ENCODE measurements at regions not wholly inside any gene's neighbourhood (a gene's known extent, or its start where the extent isn't known, plus 50 kb on each side); places are given as distances from the start of the nearest gene placed in this dataset.

GRCh38 chr16:82259731-82260130 is 89.7 kb upstream of the MPHOSPH6 start:
- Histone ChIP-seq H3K9me3 (replicated peaks; ENCODE audit: low read length) (no peaks in the 10 kb centered on the region), H3K4me2 (ENCODE audit: low read length) (no peak overlapping the region), H3K36me3 (ENCODE audit: insufficient read depth, low read length) (no peaks in the 10 kb centered on the region), H3K27me3 (ENCODE audit: control insufficient read depth, insufficient read depth, low read length) (peaks cover 51% of the 10 kb centered on the region), H3K9ac (ENCODE audit: low read depth, low read length) (no peak overlapping the region), H3K4me3 (ENCODE audit: low read length) (no peak overlapping the region), H3K4me1 (ENCODE audit: control insufficient read depth, insufficient read depth, low read length) (no peaks in the 10 kb centered on the region)

GRCh38 chr16:82257990-82258389 is 88.0 kb upstream of the MPHOSPH6 start:
- no peak overlapping the region for H3K4me2 ChIP-seq (ENCODE audit: low read length)
- H3K4me1 ChIP-seq (ENCODE audit: control insufficient read depth, insufficient read depth, low read length): no peaks in the 10 kb centered on the region
- H3K36me3 ChIP-seq (ENCODE audit: insufficient read depth, low read length): no peaks in the 10 kb centered on the region
- H3K27me3 ChIP-seq (ENCODE audit: control insufficient read depth, insufficient read depth, low read length): peaks cover 51% of the 10 kb centered on the region
- H3K9ac ChIP-seq (ENCODE audit: low read depth, low read length): no peak overlapping the region
- no peaks in the 10 kb centered on the region for H3K9me3 ChIP-seq (replicated peaks; ENCODE audit: low read length)
- no peak overlapping the region for H3K4me3 ChIP-seq (ENCODE audit: low read length)

DNA sequence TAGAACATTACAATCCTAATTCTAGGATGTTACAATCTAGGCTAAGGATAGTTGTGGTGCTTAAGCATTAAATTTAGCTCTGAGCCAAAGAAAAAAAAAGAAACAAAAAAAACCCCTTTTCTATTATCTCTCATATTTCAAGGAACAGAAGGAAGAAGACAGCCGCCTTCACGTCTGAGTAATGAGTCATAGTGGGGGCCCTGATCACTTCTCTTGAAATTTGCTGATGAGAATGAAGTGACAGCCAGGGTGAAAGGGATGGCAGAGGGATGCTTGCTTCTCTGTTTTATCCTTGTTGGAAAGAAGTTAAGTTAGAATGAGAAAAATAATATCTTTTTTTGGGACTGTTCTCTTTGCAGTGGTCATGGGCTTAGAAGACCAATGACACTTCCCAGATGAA is 82.6 kb upstream of the MPHOSPH6 start:
- H3K4me3 ChIP-seq (ENCODE audit: low read length): no peak overlapping the region
- no peaks in the 10 kb centered on the region for H3K9me3 ChIP-seq (replicated peaks; ENCODE audit: low read length)
- no peak overlapping the region for H3K4me2 ChIP-seq (ENCODE audit: low read length)
- H3K36me3 ChIP-seq (ENCODE audit: insufficient read depth, low read length): no peaks in the 10 kb centered on the region
- no peak overlapping the region for H3K9ac ChIP-seq (ENCODE audit: low read depth, low read length)
- no peaks in the 10 kb centered on the region for H3K4me1 ChIP-seq (ENCODE audit: control insufficient read depth, insufficient read depth, low read length)
- H3K27me3 ChIP-seq (ENCODE audit: control insufficient read depth, insufficient read depth, low read length): peaks cover 27% of the 10 kb centered on the region

DNA sequence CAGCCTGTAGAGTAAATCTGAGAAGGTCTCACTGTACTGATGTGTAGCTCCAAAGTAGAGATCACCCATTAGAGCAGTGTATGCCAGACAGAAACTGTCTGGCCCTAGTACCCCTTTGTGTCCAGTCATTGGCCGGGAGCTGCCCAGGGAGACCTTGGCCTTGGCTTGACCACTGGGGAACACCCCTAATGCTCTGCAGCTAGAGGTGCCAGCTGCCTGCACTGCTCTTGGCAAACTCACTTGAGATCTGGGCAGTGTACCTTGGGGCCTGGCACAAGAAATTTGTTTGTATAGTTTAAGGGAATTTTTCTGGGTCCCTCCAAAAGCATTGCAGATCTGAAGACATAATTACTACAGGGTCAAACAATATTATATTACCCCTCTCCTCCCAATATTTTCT is 78.7 kb upstream of the MPHOSPH6 start:
- Histone ChIP-seq H3K9ac (ENCODE audit: low read depth, low read length) (no peak overlapping the region), H3K9me3 (replicated peaks; ENCODE audit: low read length) (no peaks in the 10 kb centered on the region), H3K4me2 (ENCODE audit: low read length) (no peak overlapping the region), H3K36me3 (ENCODE audit: insufficient read depth, low read length) (no peaks in the 10 kb centered on the region), H3K4me3 (ENCODE audit: low read length) (no peak overlapping the region), H3K4me1 (ENCODE audit: control insufficient read depth, insufficient read depth, low read length) (no peaks in the 10 kb centered on the region), H3K27me3 (ENCODE audit: control insufficient read depth, insufficient read depth, low read length) (peaks cover 17% of the 10 kb centered on the region)

DNA sequence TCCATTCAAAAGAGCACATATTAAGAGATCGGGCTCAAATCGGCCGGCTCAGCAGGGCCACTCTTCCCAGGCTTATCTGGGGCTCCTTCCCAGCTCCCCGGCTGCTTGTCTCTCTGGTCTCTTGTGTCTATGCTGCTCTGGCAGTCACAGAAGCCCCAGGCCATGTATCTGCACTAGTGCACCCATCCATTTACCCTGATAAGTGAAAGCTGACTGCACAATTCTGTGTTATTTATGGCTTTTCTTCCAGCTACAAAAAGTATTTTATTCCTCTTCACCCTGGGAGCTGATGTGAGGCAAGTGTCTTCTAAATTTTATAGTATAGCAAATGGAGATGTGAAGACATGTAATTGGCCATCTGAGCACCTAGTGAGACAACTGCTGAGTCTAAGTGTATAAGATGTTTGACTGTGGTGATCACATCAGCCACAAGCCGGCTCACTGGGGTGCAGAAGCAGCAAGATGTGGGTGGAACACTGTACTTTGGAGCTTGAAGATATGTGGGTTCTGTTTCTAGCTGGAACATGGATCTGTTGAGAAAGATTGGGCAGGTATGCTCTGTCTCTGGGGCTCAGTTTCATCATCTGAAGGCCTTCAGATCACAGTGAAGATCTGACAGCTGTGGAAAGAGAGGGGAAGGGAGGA is 78.1 kb upstream of the MPHOSPH6 start:
- Histone ChIP-seq H3K4me2 (ENCODE audit: low read length) (no peak overlapping the region), H3K36me3 (ENCODE audit: insufficient read depth, low read length) (no peaks in the 10 kb centered on the region), H3K27me3 (ENCODE audit: control insufficient read depth, insufficient read depth, low read length) (peaks cover 15% of the 10 kb centered on the region), H3K9me3 (replicated peaks; ENCODE audit: low read length) (no peaks in the 10 kb centered on the region), H3K4me1 (ENCODE audit: control insufficient read depth, insufficient read depth, low read length) (no peaks in the 10 kb centered on the region), H3K4me3 (ENCODE audit: low read length) (no peak overlapping the region), H3K9ac (ENCODE audit: low read depth, low read length) (no peak overlapping the region)

DNA sequence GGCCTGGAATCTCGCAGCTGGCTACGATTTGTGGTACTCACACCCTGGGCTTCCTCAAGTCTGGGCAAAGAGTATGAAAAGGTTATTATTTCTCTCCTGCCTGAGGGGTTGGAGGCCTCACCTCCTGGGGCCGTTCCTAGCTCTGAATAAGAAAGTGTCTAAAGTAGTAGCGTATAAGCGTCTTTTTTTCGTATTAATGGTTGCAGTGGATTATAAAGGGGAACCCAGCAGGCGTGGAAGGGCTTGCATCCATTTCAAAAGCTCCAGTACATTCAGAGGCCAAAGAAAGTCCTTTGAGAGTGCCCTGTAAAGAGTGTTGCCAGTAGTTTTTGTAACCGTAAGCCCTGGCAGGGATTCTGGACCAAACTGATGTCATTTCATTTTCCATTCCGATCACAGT is 72.2 kb upstream of the MPHOSPH6 start:
- Histone ChIP-seq H3K27me3 (ENCODE audit: control insufficient read depth, insufficient read depth, low read length) (peaks cover 14% of the 10 kb centered on the region), H3K36me3 (ENCODE audit: insufficient read depth, low read length) (no peaks in the 10 kb centered on the region), H3K4me1 (ENCODE audit: control insufficient read depth, insufficient read depth, low read length) (no peaks in the 10 kb centered on the region), H3K9ac (ENCODE audit: low read depth, low read length) (no peak overlapping the region), H3K4me3 (ENCODE audit: low read length) (no peak overlapping the region), H3K9me3 (replicated peaks; ENCODE audit: low read length) (no peaks in the 10 kb centered on the region), H3K4me2 (ENCODE audit: low read length) (no peak overlapping the region)

DNA sequence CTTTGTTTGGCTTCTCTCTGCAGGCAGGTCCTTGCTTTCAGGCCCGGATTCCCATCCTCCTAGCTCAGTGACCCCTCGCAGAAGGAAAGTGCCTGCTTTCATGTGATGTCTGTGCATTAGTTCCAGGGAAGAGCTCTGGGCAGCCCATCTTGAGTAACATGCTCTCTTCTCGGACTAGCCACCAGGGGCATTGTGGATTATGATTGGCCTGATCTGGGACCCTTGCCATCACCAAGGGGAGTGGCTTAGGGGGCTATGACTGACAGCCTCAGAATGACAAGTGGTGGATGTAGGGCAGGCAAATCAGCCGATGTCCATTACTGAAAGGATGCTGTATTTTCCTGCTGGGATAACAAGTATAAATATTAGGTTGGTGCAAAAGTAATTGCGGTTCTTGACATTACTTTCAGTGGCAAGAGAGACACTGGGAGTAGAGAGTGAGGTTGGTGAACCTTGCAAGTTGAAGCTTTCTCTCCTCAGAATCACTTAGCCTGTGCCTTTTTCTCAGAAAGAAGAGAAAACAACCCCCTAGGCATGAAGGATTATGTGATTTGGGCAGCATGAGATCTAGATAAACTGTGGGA is 71.5 kb upstream of the MPHOSPH6 start:
- H3K4me2 ChIP-seq (ENCODE audit: low read length): no peak overlapping the region
- no peak overlapping the region for H3K4me3 ChIP-seq (ENCODE audit: low read length)
- H3K4me1 ChIP-seq (ENCODE audit: control insufficient read depth, insufficient read depth, low read length): no peaks in the 10 kb centered on the region
- H3K36me3 ChIP-seq (ENCODE audit: insufficient read depth, low read length): no peaks in the 10 kb centered on the region
- no peak overlapping the region for H3K9ac ChIP-seq (ENCODE audit: low read depth, low read length)
- H3K27me3 ChIP-seq (ENCODE audit: control insufficient read depth, insufficient read depth, low read length): peaks cover 14% of the 10 kb centered on the region
- no peaks in the 10 kb centered on the region for H3K9me3 ChIP-seq (replicated peaks; ENCODE audit: low read length)

GRCh38 chr16:82240111-82240510 is 70.1 kb upstream of the MPHOSPH6 start:
- Histone ChIP-seq H3K27me3 (ENCODE audit: control insufficient read depth, insufficient read depth, low read length) (peaks cover 18% of the 10 kb centered on the region), H3K4me3 (ENCODE audit: low read length) (no peak overlapping the region), H3K36me3 (ENCODE audit: insufficient read depth, low read length) (no peaks in the 10 kb centered on the region), H3K4me2 (ENCODE audit: low read length) (no peak overlapping the region), H3K4me1 (ENCODE audit: control insufficient read depth, insufficient read depth, low read length) (no peaks in the 10 kb centered on the region), H3K9me3 (replicated peaks; ENCODE audit: low read length) (no peaks in the 10 kb centered on the region), H3K9ac (ENCODE audit: low read depth, low read length) (no peak overlapping the region)

DNA sequence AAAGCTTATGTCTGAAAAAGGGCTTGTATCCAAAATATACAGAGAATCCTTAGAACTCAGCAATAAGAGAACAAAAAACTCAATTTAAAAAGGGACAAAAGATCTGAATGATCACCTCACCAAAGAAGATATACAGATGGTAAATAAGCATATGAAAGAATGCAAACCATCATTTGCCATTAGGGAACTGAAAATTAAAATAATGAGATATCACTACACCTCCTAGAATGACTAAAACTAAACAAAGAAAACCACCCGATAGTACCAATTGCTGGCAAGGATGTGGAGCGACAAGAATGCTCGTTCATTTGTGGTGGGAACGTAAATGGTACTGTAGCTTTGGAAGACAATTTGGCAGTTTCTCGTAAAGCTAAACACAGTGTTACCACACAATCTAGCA is 66.9 kb upstream of the MPHOSPH6 start:
- H3K36me3 ChIP-seq (ENCODE audit: insufficient read depth, low read length): no peaks in the 10 kb centered on the region
- no peaks in the 10 kb centered on the region for H3K4me1 ChIP-seq (ENCODE audit: control insufficient read depth, insufficient read depth, low read length)
- H3K9ac ChIP-seq (ENCODE audit: low read depth, low read length): no peak overlapping the region
- H3K27me3 ChIP-seq (ENCODE audit: control insufficient read depth, insufficient read depth, low read length): peaks cover 32% of the 10 kb centered on the region
- H3K4me3 ChIP-seq (ENCODE audit: low read length): no peak overlapping the region
- H3K4me2 ChIP-seq (ENCODE audit: low read length): no peak overlapping the region
- H3K9me3 ChIP-seq (replicated peaks; ENCODE audit: low read length): no peaks in the 10 kb centered on the region

- Histone ChIP-seq H3K9ac (ENCODE audit: low read depth, low read length) (no peak overlapping the region), H3K27me3 (ENCODE audit: control insufficient read depth, insufficient read depth, low read length) (peaks cover 32% of the 10 kb centered on the region)
Observed at GRCh38 chr16:82236415-82236814, 66.4 kb upstream of the MPHOSPH6 start.

DNA sequence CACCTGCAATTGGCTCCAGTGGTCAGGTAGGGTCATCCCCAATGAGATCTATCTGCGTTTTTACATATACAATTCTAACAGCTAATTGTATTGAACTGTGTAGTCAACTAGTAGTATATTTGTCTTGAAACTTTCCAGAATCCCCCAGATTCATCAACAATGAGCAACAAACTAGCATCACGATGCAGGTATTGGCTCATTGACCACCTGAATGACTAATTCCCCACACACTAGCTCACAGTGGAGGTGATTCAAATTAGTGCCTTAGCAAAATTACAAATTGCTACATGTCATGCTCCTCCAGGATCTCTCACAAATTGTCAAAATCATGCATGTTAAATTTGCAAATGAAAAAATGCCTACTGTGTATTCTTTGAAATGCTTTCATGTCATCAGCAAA is 62.8 kb upstream of the MPHOSPH6 start:
- Histone ChIP-seq H3K9me3 (replicated peaks; ENCODE audit: low read length) (no peaks in the 10 kb centered on the region), H3K4me1 (ENCODE audit: control insufficient read depth, insufficient read depth, low read length) (no peaks in the 10 kb centered on the region), H3K36me3 (ENCODE audit: insufficient read depth, low read length) (no peaks in the 10 kb centered on the region), H3K4me3 (ENCODE audit: low read length) (no peak overlapping the region), H3K4me2 (ENCODE audit: low read length) (no peak overlapping the region), H3K9ac (ENCODE audit: low read depth, low read length) (no peak overlapping the region), H3K27me3 (ENCODE audit: control insufficient read depth, insufficient read depth, low read length) (peaks cover 36% of the 10 kb centered on the region)

More at GRCh38 chr16:82236415-82236814, 66.4 kb upstream of the MPHOSPH6 start:
- Histone ChIP-seq H3K9me3 (replicated peaks; ENCODE audit: low read length) (no peaks in the 10 kb centered on the region), H3K4me3 (ENCODE audit: low read length) (no peak overlapping the region), H3K4me2 (ENCODE audit: low read length) (no peak overlapping the region), H3K36me3 (ENCODE audit: insufficient read depth, low read length) (no peaks in the 10 kb centered on the region), H3K4me1 (ENCODE audit: control insufficient read depth, insufficient read depth, low read length) (no peaks in the 10 kb centered on the region)
